WTC11 (cell line): ENCODE measurements at regions not wholly inside any gene's neighbourhood (a gene's known extent, or its start where the extent isn't known, plus 50 kb on each side); places are given as distances from the start of the nearest gene placed in this dataset.

ENCODE experiments used
- ATAC-seq: fragments of 200-7000 bp; cut with Tn5 transposase; 2 replicates; pipeline ENCODE4 v1.10.0; 2021; ENCODE audit warnings: mild to moderate bottlenecking, moderate library complexity
- CTCF ChIA-PET: fragments of 300-600 bp; sonication (Branson Sonifier 250); formaldehyde crosslinking; loops from one replicate; lab custom pipeline; 2021; ENCODE audit warnings: antibody characterized with exemption; lab: Charles Lee
- POLR2A ChIA-PET: fragments of 350-600 bp; sonication (Branson Sonifier 250); formaldehyde crosslinking; loops from one replicate; lab custom pipeline; 2021; ENCODE audit warnings: antibody characterized with exemption; lab: Charles Lee
- DNase-seq: peaks from one replicate; pipeline ENCODE4 v3.0.0; 2021; ENCODE audit warnings: low spot score
- H3K27ac Mint-ChIP-seq: 2 replicates; pipeline ENCODE4 v1.8.0; 2021; ENCODE audit warnings: mixed read lengths
- H3K27me3 Mint-ChIP-seq: 2 replicates; pipeline ENCODE4 v1.8.0; 2021; ENCODE audit warnings: low read depth, mild to moderate bottlenecking, moderate library complexity, mixed read lengths
- H3K36me3 Mint-ChIP-seq: 2 replicates; pipeline ENCODE4 v1.8.0; 2021; ENCODE audit warnings: mixed read lengths
- H3K4me1 Mint-ChIP-seq: 2 replicates; pipeline ENCODE4 v1.8.0; 2022; ENCODE audit warnings: mixed read lengths
- H3K4me3 Mint-ChIP-seq: 2 replicates; pipeline ENCODE4 v1.8.0; 2021; ENCODE audit warnings: mild to moderate bottlenecking, moderate library complexity, mixed read lengths
- H3K9me3 Mint-ChIP-seq: 2 replicates; pipeline ENCODE4 v1.8.0; 2021; ENCODE audit warnings: mixed read lengths
- CBFB ChIP-seq: sonication (generic); formaldehyde crosslinking; IDR thresholded peaks from 2 replicates; pipeline ENCODE4 v1.8.1; 2022; ENCODE audit warnings: mild to moderate bottlenecking, low read depth, missing genetic modification reagents
- EMX1 ChIP-seq: fragments of 250-450 bp; sonication (Bioruptor Pico); IDR thresholded peaks from 2 replicates; pipeline ENCODE4 v1.8.0; 2021; ENCODE audit warnings: mild to moderate bottlenecking
- GRHL2 ChIP-seq: fragments of 250-450 bp; sonication (Bioruptor Pico); IDR thresholded peaks from 2 replicates; pipeline ENCODE4 v1.8.0; 2022; ENCODE audit warnings: mild to moderate bottlenecking, moderate library complexity; ENCODE audit not compliant: insufficient replicate concordance, severe bottlenecking
- MXD4 ChIP-seq: fragments of 250-450 bp; sonication (Bioruptor Pico); IDR thresholded peaks from 2 replicates; pipeline ENCODE4 v1.8.0; 2021; ENCODE audit warnings: mild to moderate bottlenecking, moderate library complexity, borderline replicate concordance
- MYBL2 ChIP-seq: sonication (generic); formaldehyde crosslinking; IDR thresholded peaks from 2 replicates; pipeline ENCODE4 v1.8.1; 2023; ENCODE audit warnings: mild to moderate bottlenecking, moderate library complexity, missing genetic modification reagents
- NFYB ChIP-seq: sonication (generic); formaldehyde crosslinking; conservative IDR thresholded peaks from 2 replicates; pipeline ENCODE4 v1.8.0; 2022; ENCODE audit warnings: low read depth, missing genetic modification reagents
- NR2C2 ChIP-seq: sonication (generic); formaldehyde crosslinking; IDR thresholded peaks from 2 replicates; pipeline ENCODE4 v1.8.0; 2022; ENCODE audit warnings: mild to moderate bottlenecking, missing genetic modification reagents
- RORB ChIP-seq: fragments of 250-450 bp; sonication (Bioruptor Pico); IDR thresholded peaks from 2 replicates; pipeline ENCODE4 v1.9.0; 2021; ENCODE audit warnings: mild to moderate bottlenecking
- SMAD4 ChIP-seq: sonication (generic); formaldehyde crosslinking; IDR thresholded peaks from 2 replicates; pipeline ENCODE4 v1.8.0; 2022; ENCODE audit warnings: mild to moderate bottlenecking, missing genetic modification reagents
- SP1 ChIP-seq: sonication (generic); formaldehyde crosslinking; conservative IDR thresholded peaks from 2 replicates; pipeline ENCODE4 v1.8.1; 2022; ENCODE audit warnings: missing genetic modification reagents
- TEAD1 ChIP-seq: sonication (generic); formaldehyde crosslinking; IDR thresholded peaks from 2 replicates; pipeline ENCODE4 v1.8.0; 2022; ENCODE audit warnings: mild to moderate bottlenecking, missing genetic modification reagents
- TEAD4 ChIP-seq: sonication (generic); formaldehyde crosslinking; IDR thresholded peaks from 2 replicates; pipeline ENCODE4 v1.8.0; 2022; ENCODE audit warnings: mild to moderate bottlenecking, missing genetic modification reagents
- TP53 ChIP-seq: sonication (generic); formaldehyde crosslinking; IDR thresholded peaks from 2 replicates; pipeline ENCODE4 v1.8.1; 2023; ENCODE audit warnings: mild to moderate bottlenecking, missing genetic modification reagents
- ZBTB21 ChIP-seq: sonication (generic); formaldehyde crosslinking; IDR thresholded peaks from 2 replicates; pipeline ENCODE4 v1.8.1; 2023; ENCODE audit warnings: mild to moderate bottlenecking, missing genetic modification reagents, borderline replicate concordance
- ZNF121 ChIP-seq: sonication (generic); formaldehyde crosslinking; IDR thresholded peaks from 2 replicates; pipeline ENCODE4 v1.8.0; 2023; ENCODE audit warnings: missing genetic modification reagents
- ZNF219 ChIP-seq: sonication (generic); formaldehyde crosslinking; IDR thresholded peaks from 2 replicates; pipeline ENCODE4 v1.8.0; 2023; ENCODE audit warnings: missing genetic modification reagents, mild to moderate bottlenecking, borderline replicate concordance
- ZNF263 ChIP-seq: sonication (generic); formaldehyde crosslinking; IDR thresholded peaks from 2 replicates; pipeline ENCODE4 v1.8.1; 2022; ENCODE audit warnings: low read depth, mild to moderate bottlenecking, moderate library complexity, missing genetic modification reagents
- ZNF396 ChIP-seq: fragments of 250-450 bp; sonication (Bioruptor Pico); IDR thresholded peaks from 2 replicates; pipeline ENCODE4 v1.8.0; 2021; ENCODE audit warnings: mild to moderate bottlenecking, moderate library complexity, borderline replicate concordance
- ZNF423 ChIP-seq: fragments of 250-450 bp; sonication (Bioruptor Pico); IDR thresholded peaks from 2 replicates; pipeline ENCODE4 v2.1.2; 2022; ENCODE audit warnings: mild to moderate bottlenecking, moderate library complexity
- TF ChIP-seq, protein P1 (sequence below): sonication (generic); formaldehyde crosslinking; IDR thresholded peaks from 2 replicates; pipeline ENCODE4 v1.8.0; 2022; ENCODE audit warnings: mild to moderate bottlenecking, missing genetic modification reagents
- TF ChIP-seq, protein P2 (sequence below): sonication (generic); formaldehyde crosslinking; IDR thresholded peaks from 2 replicates; pipeline ENCODE4 v1.8.1; 2022; ENCODE audit warnings: mild to moderate bottlenecking, moderate library complexity, missing genetic modification reagents
- TF ChIP-seq, protein P3 (sequence below): fragments of 250-450 bp; sonication (Bioruptor Pico); IDR thresholded peaks from 2 replicates; pipeline ENCODE4 v1.9.0; 2021; ENCODE audit warnings: mild to moderate bottlenecking
- TF ChIP-seq, protein P4 (sequence below): fragments of 250-450 bp; sonication (Bioruptor Pico); IDR thresholded peaks from 2 replicates; pipeline ENCODE4 v2.1.2; 2022; ENCODE audit warnings: mild to moderate bottlenecking, moderate library complexity
- TF ChIP-seq, protein P5 (sequence below): sonication (generic); formaldehyde crosslinking; IDR thresholded peaks from 2 replicates; pipeline ENCODE4 v1.8.0; 2022; ENCODE audit warnings: mild to moderate bottlenecking, missing genetic modification reagents

DNA sequence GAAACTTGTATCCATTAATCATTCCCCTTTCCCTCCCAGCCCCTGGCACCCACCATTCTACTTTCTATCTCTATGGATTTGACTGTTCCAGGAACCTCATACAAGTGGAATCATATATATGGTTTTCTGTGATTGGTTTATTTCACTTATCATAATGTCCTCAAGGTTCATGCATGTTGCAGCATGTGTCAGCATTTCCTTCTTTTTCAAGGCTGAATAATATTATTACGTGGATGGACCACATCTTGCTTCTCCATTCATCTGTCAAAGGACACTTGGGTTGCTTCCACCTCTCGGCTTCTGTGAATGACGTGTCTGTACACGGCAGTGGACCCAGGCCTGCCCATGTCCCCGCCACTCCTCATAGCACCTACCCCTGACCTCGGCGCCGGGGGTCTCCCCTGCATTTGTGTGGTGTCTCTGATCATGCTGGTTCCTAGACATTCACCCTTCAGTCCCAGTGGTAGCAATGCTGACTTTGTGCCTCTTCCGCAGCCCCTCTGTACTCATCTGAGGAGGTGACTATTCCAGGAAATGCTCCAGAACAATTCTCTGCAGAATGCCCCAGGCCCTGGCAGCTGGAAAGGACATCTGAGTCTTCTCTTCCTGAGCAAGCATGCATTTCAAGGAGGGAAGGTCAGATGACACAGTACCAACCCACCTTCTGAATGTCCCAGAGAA is 136.9 kb downstream of the PSMG1 start (continued):
- TF ChIP-seq, protein P1, sequence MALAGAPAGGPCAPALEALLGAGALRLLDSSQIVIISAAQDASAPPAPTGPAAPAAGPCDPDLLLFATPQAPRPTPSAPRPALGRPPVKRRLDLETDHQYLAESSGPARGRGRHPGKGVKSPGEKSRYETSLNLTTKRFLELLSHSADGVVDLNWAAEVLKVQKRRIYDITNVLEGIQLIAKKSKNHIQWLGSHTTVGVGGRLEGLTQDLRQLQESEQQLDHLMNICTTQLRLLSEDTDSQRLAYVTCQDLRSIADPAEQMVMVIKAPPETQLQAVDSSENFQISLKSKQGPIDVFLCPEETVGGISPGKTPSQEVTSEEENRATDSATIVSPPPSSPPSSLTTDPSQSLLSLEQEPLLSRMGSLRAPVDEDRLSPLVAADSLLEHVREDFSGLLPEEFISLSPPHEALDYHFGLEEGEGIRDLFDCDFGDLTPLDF: no peak
- TF ChIP-seq MXD4 (CRISPR knock-in tag): no peak
- no peak for TF ChIP-seq TEAD4 (CRISPR knock-in tag)
- no peak for TF ChIP-seq RORB (CRISPR knock-in tag)

DNA sequence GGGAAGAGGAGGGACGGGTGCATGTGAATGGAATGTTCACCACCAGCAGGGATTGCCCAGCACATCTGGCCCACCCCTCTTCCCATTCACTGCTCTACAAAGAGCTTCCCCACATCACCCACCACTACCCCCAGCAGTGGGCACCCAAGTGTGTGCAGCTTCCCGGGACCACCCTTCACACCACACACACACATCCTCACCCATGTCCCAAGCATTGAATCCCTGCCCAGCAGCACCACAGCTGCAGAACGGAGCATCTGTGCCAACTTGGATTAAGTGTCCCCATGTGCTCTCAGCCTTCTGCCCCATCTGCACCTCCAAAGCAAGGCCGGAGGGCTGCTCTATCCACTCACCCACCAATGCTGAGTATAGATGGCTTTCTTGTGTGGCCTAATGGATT is 141.4 kb downstream of the PSMG1 start:
- DNase-seq: no peak
- Mint-ChIP-seq H3K4me3 (no peak overlapping the region), H3K4me1 (peaks cover 6% of the 10 kb centered on the region), H3K27me3 (no peaks in the 10 kb centered on the region), H3K36me3 (no peaks in the 10 kb centered on the region), H3K27ac (no peak overlapping the region), H3K9me3 (peaks cover 3% of the 10 kb centered on the region; the same call in 1 of the 2 replicates)
- ChIA-PET CTCF (no interaction called here), POLR2A (no interaction called here)
- no peak for ATAC-seq
- TF ChIP-seq GRHL2 (CRISPR knock-in tag) (no peak), ZNF423 (CRISPR knock-in tag) (no peak), TP53 (CRISPR knock-in tag) (no peak), TEAD1 (CRISPR knock-in tag) (no peak), ZNF219 (CRISPR knock-in tag) (no peak), SP1 (no peak), ZNF263 (CRISPR knock-in tag) (no peak), MYBL2 (CRISPR knock-in tag) (no peak), NR2C2 (CRISPR knock-in tag) (no peak), EMX1 (no peak), NFYB (CRISPR knock-in tag) (no peak)
- TF ChIP-seq, protein P2, sequence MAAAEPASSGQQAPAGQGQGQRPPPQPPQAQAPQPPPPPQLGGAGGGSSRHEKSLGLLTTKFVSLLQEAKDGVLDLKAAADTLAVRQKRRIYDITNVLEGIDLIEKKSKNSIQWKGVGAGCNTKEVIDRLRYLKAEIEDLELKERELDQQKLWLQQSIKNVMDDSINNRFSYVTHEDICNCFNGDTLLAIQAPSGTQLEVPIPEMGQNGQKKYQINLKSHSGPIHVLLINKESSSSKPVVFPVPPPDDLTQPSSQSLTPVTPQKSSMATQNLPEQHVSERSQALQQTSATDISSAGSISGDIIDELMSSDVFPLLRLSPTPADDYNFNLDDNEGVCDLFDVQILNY (CRISPR knock-in tag): no peak
- TF ChIP-seq, protein P3, sequence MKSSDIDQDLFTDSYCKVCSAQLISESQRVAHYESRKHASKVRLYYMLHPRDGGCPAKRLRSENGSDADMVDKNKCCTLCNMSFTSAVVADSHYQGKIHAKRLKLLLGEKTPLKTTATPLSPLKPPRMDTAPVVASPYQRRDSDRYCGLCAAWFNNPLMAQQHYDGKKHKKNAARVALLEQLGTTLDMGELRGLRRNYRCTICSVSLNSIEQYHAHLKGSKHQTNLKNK (CRISPR knock-in tag): no peak
- TF ChIP-seq, protein P4, sequence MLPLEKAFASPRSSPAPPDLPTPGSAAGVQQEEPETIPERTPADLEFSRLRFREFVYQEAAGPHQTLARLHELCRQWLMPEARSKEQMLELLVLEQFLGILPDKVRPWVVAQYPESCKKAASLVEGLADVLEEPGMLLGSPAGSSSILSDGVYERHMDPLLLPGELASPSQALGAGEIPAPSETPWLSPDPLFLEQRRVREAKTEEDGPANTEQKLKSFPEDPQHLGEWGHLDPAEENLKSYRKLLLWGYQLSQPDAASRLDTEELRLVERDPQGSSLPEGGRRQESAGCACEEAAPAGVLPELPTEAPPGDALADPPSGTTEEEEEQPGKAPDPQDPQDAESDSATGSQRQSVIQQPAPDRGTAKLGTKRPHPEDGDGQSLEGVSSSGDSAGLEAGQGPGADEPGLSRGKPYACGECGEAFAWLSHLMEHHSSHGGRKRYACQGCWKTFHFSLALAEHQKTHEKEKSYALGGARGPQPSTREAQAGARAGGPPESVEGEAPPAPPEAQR (CRISPR knock-in tag): no peak

DNA sequence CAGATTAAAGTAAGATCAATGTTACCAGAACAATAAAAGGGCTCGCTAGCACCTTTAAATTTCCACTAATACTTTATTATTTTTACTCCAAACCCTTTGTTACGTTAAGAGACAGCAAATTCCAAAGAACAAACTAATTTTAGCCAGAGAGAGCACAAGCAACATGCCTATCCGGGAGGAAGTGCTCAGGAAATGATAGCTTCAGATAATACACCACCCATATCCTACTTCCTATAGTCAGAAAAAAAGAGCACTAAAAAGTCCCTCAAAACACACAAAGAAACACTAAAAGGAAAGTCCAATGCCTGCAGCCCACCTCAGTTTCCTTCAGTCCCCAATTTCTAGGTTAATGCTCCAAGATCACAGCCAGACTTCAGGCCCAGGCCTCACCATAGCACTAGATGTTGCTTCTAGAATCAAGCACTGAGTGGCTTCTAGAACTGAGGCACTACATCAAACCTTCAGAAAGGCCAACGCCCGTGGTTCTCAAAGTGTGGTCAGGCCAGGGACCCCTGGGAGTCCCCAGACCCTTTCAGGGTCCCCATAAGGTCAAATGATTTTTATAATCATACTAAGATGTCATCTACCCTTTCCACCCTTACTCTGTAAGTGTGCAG is 142.6 kb downstream of the PSMG1 start:
- ATAC-seq: no peak
- no peak overlapping the region for H3K27ac Mint-ChIP-seq
- TF ChIP-seq ZBTB21 (CRISPR knock-in tag) (no peak), ZNF121 (CRISPR knock-in tag) (no peak), SP1 (no peak), SMAD4 (CRISPR knock-in tag) (no peak), CBFB (CRISPR knock-in tag) (no peak), ZNF396 (no peak)
- TF ChIP-seq, protein P4 (CRISPR knock-in tag): no peak
- TF ChIP-seq, protein P5, sequence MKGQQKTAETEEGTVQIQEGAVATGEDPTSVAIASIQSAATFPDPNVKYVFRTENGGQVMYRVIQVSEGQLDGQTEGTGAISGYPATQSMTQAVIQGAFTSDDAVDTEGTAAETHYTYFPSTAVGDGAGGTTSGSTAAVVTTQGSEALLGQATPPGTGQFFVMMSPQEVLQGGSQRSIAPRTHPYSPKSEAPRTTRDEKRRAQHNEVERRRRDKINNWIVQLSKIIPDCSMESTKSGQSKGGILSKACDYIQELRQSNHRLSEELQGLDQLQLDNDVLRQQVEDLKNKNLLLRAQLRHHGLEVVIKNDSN (CRISPR knock-in tag): no peak

More for the DNA sequence above, 142.6 kb downstream of the PSMG1 start:
- CTCF ChIA-PET: no interaction called here
- Mint-ChIP-seq H3K27me3 (no peaks in the 10 kb centered on the region; the same call in 1 of the 2 replicates), H3K4me1 (peaks cover 6% of the 10 kb centered on the region), H3K4me3 (no peak overlapping the region), H3K9me3 (peaks cover 3% of the 10 kb centered on the region; the same call in 1 of the 2 replicates), H3K36me3 (no peaks in the 10 kb centered on the region)
- no peak for DNase-seq
- POLR2A ChIA-PET: no interaction called here
